ENCODE measurements at regions not wholly inside any gene's neighbourhood (a gene's known extent, or its start where the extent isn't known, plus 50 kb on each side); places are given as distances from the start of the nearest gene placed in this dataset.

GRCh38 chrX:39480963-39481362, 616.8 kb downstream of the BCOR start:
- Mint-ChIP-seq H3K9me3 (no peaks in the 10 kb centered on the region), H3K27ac (no peak overlapping the region), H3K27me3 (ENCODE audit: insufficient read depth) (peaks cover 13% of the 10 kb centered on the region), H3K36me3 (ENCODE audit: low read depth) (no peaks in the 10 kb centered on the region), H3K4me3 (no peak overlapping the region), H3K4me1 (ENCODE audit: low read depth) (no peaks in the 10 kb centered on the region)
- TF ChIP-seq, protein P1, sequence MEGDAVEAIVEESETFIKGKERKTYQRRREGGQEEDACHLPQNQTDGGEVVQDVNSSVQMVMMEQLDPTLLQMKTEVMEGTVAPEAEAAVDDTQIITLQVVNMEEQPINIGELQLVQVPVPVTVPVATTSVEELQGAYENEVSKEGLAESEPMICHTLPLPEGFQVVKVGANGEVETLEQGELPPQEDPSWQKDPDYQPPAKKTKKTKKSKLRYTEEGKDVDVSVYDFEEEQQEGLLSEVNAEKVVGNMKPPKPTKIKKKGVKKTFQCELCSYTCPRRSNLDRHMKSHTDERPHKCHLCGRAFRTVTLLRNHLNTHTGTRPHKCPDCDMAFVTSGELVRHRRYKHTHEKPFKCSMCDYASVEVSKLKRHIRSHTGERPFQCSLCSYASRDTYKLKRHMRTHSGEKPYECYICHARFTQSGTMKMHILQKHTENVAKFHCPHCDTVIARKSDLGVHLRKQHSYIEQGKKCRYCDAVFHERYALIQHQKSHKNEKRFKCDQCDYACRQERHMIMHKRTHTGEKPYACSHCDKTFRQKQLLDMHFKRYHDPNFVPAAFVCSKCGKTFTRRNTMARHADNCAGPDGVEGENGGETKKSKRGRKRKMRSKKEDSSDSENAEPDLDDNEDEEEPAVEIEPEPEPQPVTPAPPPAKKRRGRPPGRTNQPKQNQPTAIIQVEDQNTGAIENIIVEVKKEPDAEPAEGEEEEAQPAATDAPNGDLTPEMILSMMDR (IDR thresholded peaks at IDR 0.05): no peak
- DNase-seq: no peak

GRCh38 chrX:39481621-39482020, 616.1 kb downstream of the BCOR start:
- no peak overlapping the region for H3K4me3 Mint-ChIP-seq
- H3K36me3 Mint-ChIP-seq (ENCODE audit: low read depth): no peaks in the 10 kb centered on the region
- H3K9me3 Mint-ChIP-seq: no peaks in the 10 kb centered on the region
- TF ChIP-seq, protein P1 (IDR thresholded peaks at IDR 0.05): no peak
- peaks cover 13% of the 10 kb centered on the region for H3K27me3 Mint-ChIP-seq (ENCODE audit: insufficient read depth)
- DNase-seq: no peak
- no peak overlapping the region for H3K27ac Mint-ChIP-seq
- H3K4me1 Mint-ChIP-seq (ENCODE audit: low read depth): no peaks in the 10 kb centered on the region

DNA sequence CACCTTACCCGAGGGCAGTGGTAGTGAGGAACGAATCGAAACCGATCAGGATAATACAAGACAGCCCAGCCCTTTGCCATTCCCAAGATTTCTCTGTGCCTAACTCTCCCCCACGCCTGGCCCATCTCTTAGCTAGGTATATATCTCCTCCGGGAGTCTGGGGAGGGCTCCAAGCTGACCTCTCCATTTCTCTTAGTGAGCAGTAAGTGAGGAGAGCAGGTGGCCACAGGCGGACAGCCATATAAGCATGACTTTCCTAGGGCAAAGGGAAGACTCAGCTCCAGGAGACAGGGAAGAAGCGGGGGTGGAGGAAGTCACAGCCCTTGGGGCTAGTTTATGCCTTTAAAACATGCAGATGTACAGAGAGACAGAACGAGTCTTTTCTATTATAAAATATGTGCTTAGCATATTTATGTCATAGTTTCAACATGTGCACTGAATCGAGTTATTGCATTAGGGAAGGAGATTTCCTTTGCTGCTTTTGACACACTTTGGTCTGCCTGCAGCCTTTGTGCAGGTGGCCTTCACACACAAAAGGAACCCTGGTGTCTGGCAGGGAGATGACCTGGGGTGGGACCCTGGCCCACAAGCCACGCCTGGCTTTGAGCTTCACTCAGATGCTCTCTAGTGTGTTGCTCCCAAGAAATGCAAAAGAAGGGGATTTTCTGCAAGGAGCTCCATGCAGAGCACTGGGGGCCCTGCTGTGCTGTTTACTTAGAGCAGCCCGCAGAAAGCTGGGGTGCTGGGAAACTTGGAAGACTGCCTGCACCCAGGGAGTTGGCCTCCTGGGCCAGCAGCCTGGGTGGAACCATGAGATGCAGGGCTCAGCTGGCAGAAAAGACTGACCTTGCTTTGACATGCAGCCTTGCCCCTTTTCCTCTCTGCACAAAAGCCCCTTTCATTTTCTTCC, 613.3 kb downstream of the BCOR start:
- Mint-ChIP-seq H3K4me1 (ENCODE audit: low read depth) (no peaks in the 10 kb centered on the region), H3K9me3 (no peaks in the 10 kb centered on the region), H3K4me3 (no peak overlapping the region), H3K27me3 (ENCODE audit: insufficient read depth) (peaks cover 12% of the 10 kb centered on the region), H3K36me3 (ENCODE audit: low read depth) (no peaks in the 10 kb centered on the region), H3K27ac (no peak overlapping the region)
- no peak for DNase-seq
- TF ChIP-seq, protein P1 (IDR thresholded peaks at IDR 0.05): no peak

DNA sequence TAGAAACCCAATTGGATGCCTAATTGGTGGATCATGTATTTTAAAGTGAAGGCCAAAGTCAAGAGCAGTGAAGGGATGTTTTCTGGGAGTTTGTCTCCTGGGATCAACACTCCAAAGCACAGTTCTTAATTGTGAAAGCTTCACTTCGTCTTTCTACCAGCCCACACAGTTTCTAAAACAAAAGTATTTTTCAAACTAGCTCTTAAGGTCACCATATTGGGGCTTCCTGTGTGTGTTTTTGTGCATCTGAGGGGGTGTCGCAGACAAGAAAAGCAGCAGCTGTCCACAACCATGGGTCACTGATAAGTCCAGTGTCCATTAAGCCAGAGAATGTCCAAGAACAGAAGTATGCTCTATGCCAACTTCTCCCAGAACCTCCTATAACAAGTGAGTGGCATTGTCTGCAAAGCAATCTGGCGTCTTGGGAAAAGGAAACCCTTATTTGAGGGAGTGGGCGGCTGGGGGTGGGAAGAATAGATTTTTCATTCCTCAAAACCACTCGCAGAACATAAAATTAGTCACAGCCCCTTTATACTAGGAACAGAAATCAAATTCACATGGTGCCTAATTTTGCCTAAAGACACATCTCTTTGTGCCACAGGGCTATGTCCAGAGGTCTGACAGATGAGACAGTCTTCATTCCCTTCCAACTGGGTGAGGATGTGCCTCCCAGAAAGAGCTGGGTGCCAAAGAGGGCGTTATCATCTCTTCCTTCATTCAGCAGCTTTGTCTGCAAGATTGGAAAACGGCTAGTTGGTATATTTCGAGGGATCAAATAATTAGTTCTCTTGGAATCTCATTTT, 610.4 kb downstream of the BCOR start:
- H3K9me3 Mint-ChIP-seq: no peaks in the 10 kb centered on the region
- no peak for DNase-seq
- H3K27me3 Mint-ChIP-seq (ENCODE audit: insufficient read depth): peaks cover 11% of the 10 kb centered on the region
- no peaks in the 10 kb centered on the region for H3K36me3 Mint-ChIP-seq (ENCODE audit: low read depth)
- H3K4me1 Mint-ChIP-seq (ENCODE audit: low read depth): no peaks in the 10 kb centered on the region
- H3K27ac Mint-ChIP-seq: no peak overlapping the region
- TF ChIP-seq, protein P1 (IDR thresholded peaks at IDR 0.05): no peak
- no peak overlapping the region for H3K4me3 Mint-ChIP-seq

DNA sequence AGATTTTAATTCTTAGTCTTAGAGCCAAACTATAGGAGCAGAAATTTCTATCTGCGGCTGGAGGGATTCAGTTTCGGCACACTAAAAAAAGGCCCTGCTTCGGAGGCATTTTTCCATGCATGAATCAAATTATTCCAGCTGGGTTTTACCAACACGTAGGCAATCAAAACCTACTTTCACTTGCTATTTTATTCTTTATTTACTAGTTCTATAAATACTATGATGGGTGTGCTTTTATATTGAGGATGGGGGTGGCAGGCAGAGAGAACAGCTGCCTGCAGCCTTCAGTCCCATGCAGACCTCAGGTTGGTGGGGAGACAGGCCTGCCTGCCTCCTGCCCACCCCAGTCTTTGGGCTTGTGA, 609.8 kb downstream of the BCOR start:
- no peaks in the 10 kb centered on the region for H3K36me3 Mint-ChIP-seq (ENCODE audit: low read depth)
- TF ChIP-seq, protein P1 (IDR thresholded peaks at IDR 0.05): no peak
- H3K4me3 Mint-ChIP-seq: no peak overlapping the region
- H3K27ac Mint-ChIP-seq: no peak overlapping the region
- peaks cover 9% of the 10 kb centered on the region for H3K27me3 Mint-ChIP-seq (ENCODE audit: insufficient read depth)
- no peak for DNase-seq
- no peaks in the 10 kb centered on the region for H3K9me3 Mint-ChIP-seq
- no peaks in the 10 kb centered on the region for H3K4me1 Mint-ChIP-seq (ENCODE audit: low read depth)

Measured in HFFc6 (cell line).